ENCODE measurements at regions not wholly inside any gene's neighbourhood (a gene's known extent, or its start where the extent isn't known, plus 50 kb on each side); places are given as distances from the start of the nearest gene placed in this dataset.

GRCh38 chr2:88296247-88296646 is 126.1 kb downstream of the THNSL2 start:
- ChIA-PET CTCF (no interaction called here), POLR2A (ENCODE audit: low non-redundant PET) (no interaction called here)
- no peak overlapping the region for H3K27ac ChIP-seq
- no peak for TF ChIP-seq CTCF (conservative IDR thresholded peaks at IDR 0.05; ENCODE audit: low read depth)
- DNase-seq (ENCODE audit: low spot score), result no peak

GRCh38 chr2:88283886-88284592 is 113.9 kb downstream of the THNSL2 start:
- POLR2A ChIA-PET (ENCODE audit: low non-redundant PET), result no interaction called here
- TF ChIP-seq CTCF (conservative IDR thresholded peaks at IDR 0.05; ENCODE audit: low read depth), result no peak

GRCh38 chr2:88281302-88282217 is 111.4 kb downstream of the THNSL2 start:
- TF ChIP-seq CTCF (conservative IDR thresholded peaks at IDR 0.05; ENCODE audit: low read depth), result no peak
- DNase-seq (ENCODE audit: low spot score), result no peak
- POLR2A ChIA-PET (ENCODE audit: low non-redundant PET), result interaction anchor here (0.6 kb wide), 1 partner anchor 12 kb away, joined by 3 read pairs; no protein-coding TSS in a partner anchor
- no peak overlapping the region for H3K27ac ChIP-seq
- CTCF ChIA-PET, result no interaction called here

More at GRCh38 chr2:88283886-88284592, 113.9 kb downstream of the THNSL2 start:
- CTCF ChIA-PET, result no interaction called here
- DNase-seq (ENCODE audit: low spot score), result no peak
- H3K27ac ChIP-seq, result no peak overlapping the region

GRCh38 chr2:88269836-88270235 is 99.7 kb downstream of the THNSL2 start:
- POLR2A ChIA-PET (ENCODE audit: low non-redundant PET), result interaction anchor here (0.7 kb wide), 1 partner anchor 12 kb away, joined by 3 read pairs; no protein-coding TSS in a partner anchor

GRCh38 chr2:88265352-88266303 is 95.5 kb downstream of the THNSL2 start:
- CTCF ChIA-PET, result no interaction called here
- TF ChIP-seq CTCF (conservative IDR thresholded peaks at IDR 0.05; ENCODE audit: low read depth), result no peak
- DNase-seq (ENCODE audit: low spot score), result peak; percentile 34
- no peak overlapping the region for H3K27ac ChIP-seq
- POLR2A ChIA-PET (ENCODE audit: low non-redundant PET), result no interaction called here

More at GRCh38 chr2:88269836-88270235, 99.7 kb downstream of the THNSL2 start:
- DNase-seq (ENCODE audit: low spot score), result no peak
- no peak overlapping the region for H3K27ac ChIP-seq
- no peak for TF ChIP-seq CTCF (conservative IDR thresholded peaks at IDR 0.05; ENCODE audit: low read depth)
- CTCF ChIA-PET, result no interaction called here

- ChIA-PET CTCF (no interaction called here), POLR2A (ENCODE audit: low non-redundant PET) (no interaction called here)
- no peak overlapping the region for H3K27ac ChIP-seq
- TF ChIP-seq CTCF (conservative IDR thresholded peaks at IDR 0.05; ENCODE audit: low read depth), result no peak
- DNase-seq (ENCODE audit: low spot score), result no peak
Measured at GRCh38 chr2:88263861-88264260, 93.7 kb downstream of the THNSL2 start.
